GM21360 (cell line): ENCODE measurements at regions not wholly inside any gene's neighbourhood (a gene's known extent, or its start where the extent isn't known, plus 50 kb on each side); places are given as distances from the start of the nearest gene placed in this dataset.

Experiments used
- ATAC-seq: cut with Tn5 transposase; IDR thresholded peaks from one replicate; pipeline ENCODE4 v1.9.1; 2021; ENCODE audit warnings: mild to moderate bottlenecking, moderate library complexity; ENCODE audit not compliant: unreplicated experiment

DNA sequence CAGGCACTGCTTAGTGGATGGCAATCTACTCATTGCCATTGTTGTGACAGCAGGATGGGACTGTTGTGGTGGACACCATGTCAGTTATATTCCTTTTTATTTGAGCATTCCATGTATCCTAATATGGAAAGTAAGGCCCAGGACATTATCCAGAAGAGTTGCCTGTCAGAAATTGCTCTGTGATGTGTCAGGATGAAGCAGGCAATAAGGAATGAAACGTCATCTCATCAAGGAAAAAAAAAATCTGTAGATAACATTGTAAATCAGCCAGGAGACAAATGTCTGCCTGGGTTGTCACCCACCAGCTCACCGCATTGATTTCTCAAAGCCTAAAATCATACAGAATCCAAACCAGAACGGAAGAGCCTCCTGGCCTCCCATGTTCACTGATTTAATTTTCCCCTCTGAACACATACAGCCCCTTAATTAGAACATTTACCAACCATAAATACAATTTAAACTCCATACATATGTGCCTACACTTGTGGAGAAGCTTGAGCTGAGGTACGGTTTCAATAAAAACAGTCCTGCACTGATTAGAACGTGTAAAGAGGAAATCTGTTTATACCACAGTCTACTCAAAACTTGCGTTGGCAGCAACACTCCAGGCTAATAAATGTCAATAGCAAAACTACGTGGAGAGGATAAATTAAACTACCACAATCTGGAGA lies 73.9 kb downstream of the FOXD1 start:
- no peak for ATAC-seq

DNA sequence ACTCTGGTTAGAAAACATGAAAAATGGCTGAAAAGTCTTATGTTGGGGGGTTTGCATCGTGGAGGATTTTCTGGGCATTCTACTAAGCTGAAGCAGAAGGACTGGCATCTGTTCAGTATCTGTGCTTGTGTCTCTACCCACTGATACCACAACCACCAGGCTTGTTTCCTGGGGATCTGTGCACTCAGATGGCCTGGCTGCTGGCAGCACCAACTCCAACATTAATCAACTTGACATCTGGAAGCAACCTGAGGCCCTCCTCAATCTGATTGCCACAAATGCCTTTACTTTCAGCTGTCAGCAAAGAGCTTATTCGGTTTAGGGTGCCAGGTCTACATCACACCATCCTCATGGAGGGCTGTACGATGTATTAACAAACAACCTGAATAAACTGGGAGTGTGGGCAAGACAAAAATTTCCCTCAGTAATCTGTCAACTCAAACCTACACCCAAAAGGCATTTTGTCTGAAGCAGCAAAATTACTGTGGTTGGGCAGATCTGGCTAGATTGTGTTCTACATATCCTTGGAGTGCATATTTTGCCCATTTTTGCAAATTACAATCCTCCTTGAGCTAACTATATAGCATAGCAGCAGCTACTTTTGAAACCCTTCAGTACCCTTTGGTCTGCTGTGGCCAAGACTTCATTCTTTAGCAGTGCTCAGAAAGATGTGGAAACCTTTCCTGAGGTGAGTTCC lies 74.6 kb downstream of the FOXD1 start:
- no peak for ATAC-seq

DNA sequence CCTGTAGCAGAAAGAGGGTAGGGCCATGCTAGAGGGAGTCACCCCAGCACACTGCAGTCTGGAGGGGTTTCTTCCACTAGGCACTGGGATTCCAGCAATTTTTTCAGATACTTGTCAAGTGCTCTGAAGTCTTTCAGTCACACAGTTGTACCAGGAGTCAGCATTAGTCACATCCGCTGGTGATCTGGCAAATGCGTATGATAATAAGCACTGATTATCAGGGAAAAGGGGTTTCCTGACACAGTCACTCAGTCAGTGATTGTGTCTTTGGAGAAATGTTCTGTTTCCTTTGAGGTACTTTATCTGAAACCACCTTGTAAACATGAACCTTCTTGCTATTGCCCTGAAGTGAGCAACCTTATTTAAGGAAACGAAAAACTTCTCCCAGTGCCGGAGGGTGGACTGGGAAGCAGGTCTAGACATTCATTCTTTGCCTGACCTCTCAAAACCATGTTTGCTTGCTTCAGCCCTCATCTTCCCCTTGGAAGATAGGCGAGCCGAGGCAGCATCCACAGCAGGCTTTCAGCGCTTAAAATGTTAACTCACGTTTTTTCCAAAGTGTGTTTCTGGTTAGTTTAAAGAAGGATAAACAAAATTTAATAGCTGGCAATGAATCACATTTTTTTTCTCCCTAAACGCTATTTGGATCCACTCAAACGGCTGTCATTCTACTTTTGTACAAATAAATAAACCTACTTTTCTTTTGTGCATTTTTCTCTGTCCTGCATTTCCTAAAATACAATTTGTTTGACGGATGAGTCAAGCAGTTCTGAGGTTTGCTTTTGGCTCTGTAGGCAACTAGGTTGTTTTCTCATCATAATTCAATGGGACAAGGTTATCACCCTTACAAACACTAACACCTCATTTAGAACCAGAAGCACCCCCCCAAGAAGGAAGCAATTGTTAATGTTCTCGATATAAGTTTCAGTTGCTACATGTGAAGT lies 77.7 kb downstream of the FOXD1 start:
- ATAC-seq: no peak

DNA sequence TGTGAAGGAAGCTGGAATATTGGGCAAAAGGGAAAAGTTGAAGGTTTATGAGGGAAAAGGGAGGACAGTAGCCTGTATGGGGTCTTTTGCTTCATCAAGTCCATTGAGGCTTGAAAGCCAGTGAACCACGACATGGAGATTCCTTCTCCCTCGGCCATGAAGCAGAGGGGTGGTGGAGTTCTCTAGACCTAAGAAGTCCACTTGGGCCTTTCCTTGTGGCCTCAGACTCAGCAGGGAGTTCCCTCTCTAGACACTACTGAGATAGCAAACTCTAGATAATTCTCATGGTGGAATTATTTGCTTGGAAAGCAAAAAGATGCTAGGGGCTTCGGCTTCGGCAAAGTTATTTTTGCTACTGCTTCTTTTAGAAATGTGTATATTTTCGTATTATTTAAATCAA lies 78.5 kb downstream of the FOXD1 start:
- ATAC-seq: no peak

DNA sequence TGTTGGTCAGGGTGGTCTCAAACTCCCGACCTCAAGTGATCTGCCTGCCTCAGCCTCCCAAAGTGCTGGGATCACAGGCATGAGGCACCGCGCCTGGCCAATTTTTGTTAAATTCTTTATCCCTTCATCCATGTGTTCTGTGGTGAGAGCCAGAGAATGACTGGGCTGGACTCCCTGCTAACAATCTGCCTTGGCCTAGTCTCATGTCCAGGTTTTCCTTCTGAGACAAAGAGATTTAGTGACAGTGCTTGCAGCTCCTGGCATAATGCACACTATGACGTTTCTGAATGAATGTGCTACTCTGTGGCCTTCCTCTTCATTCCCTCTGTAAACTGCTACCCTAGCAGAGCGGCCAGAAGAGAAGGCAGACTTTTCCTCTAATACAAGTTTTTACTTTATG lies 79.3 kb downstream of the FOXD1 start:
- no peak for ATAC-seq

DNA sequence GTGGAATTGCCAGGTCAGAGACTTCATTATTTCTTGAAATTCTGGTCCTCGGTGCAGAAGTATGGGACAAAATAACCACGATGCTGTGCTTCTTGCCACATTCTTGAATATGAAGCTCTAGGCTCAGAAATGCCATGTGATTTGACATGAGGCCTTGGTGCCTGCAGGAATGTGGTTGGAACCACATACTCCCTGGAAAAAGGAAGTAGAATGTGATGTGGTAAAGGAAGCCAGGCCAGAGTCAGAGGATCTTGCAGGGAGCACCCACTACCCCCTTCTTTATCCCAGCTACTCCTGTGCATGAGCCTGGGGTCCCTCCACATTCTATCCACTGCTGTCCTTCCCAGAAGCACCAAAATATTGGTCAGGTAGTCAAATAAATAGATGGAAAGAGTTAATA lies 80.9 kb downstream of the FOXD1 start:
- ATAC-seq: no peak

DNA sequence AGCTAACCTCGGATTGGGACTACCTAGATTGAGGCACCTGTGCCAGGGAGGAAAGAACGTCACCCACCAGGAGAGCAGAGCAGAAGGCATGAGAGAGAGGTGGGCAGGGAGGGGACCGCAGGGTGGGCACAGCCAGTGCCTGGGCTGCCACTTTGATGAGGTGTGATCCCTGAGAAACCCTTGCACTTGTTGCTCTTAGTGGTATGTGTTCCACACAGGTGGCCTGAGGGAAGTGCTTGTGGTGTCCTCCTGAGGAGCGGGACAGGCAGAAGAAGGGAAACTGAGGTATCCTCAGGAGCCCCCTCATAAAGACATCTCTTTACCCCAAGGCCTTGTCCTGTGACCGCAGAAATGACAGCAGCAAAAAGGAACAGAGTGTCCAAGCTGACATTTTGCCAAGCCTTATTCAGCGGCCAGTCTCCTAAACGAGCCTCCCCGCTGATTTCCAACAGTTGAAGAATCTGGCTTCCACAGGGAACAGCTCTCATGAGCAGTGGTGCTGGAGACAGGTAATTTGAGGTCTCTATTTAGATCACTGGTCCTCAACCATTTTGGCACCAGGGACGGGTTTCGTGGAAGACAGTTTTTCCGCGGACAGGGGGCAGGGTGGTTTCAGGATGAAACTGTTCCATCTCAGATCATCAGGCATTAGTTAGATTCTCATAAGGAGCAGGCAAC lies 82.4 kb downstream of the FOXD1 start:
- ATAC-seq: no peak

DNA sequence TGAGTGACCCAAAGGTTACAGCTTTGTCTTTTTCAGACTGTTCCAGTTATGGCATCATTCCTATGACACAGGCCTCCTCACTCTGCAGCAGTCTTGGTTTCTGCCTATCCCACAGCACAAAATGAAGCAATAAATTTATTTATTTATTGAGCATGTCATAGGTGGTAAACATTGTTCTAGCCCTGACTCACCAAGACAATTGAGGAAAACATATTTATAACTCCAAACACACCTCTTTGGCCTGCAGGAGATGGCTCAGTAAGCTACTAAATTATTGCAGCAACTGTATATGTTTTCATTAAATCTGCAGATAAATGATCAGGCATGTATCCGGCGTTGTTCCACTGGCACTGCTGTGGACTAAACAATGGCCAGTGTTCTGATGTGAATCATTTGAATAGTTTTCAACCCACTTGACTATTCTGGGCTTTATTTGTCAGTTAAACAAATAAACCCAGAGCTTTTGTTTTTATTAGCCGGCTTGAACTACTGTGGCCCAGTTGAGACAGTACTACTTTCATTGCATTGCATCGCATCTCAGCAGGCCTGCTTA lies 83.2 kb downstream of the FOXD1 start:
- no peak for ATAC-seq

DNA sequence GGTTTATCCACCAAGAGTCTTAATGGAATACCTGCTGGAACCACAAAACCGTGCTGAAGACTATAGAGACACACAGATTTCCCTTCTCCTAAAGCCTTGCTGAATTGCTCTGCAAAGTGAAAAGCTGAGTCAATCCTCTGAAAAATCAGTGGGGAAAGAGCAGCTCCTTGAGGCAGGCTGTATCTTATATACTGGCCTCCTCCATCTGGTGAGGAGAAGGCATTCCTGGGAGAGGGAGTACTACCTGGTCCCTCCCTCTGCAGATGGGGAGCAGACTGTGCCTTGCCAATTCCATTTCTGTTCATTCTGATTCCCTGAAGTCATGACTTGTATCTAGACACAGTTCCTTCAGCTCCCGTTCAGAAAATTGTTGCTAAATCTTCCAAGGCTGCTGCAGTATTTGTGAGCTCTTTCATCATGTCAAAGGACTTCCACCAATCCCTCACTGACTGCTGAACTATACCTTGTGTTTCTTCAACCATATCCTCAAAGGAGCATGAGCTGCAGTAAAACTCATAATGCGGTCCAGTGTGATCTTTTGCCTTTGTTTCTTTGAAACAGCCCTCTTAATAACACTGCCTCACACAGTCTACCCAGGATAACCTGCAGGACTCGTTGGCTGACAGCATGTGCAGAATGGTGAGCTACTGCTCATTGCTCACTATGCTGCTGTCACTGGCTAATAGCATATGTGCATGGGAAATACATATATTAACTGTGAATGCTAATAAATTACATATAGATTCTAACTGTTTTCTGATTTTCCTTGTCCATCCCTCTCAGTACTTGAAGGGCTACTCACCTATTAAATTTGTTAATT lies 84.5 kb downstream of the FOXD1 start:
- no peak for ATAC-seq

DNA sequence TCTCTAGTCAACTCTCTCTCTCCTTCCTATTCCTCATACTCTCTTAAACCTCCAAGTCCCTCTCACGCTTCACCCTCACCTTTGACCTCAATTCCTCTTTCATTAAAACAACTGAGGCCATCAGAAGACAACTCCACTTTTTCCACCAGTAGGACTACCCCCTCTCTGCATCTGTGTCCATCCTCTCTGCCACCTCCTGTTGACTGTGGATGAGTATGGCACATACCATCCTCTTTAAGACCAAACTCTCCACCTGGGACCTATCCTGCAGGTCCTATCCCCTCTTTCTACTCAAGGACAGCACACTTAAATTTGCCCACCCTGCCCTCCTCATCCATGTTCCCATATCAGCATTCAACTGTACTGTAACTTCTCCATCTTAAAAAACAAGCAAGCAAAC lies 89.2 kb downstream of the FOXD1 start:
- ATAC-seq: no peak

DNA sequence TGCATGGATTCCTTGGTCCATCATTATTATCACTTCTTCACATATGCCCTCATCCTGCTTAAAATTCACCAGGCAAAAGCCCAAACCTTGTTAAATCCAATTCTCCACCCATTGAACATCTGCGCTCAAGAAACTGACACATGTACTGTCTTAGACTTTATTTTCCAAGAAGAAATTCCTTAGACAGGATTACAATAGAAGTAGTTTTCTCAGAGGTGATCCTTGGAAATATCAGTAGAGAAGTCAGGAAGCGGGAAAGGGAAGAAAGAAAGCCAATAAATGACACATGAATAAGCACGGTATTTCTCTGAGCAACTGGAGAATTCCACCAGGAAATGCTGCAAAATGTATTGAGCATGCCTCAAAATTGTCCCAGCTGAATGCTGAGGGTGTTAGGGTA lies 90.2 kb downstream of the FOXD1 start:
- ATAC-seq: no peak

DNA sequence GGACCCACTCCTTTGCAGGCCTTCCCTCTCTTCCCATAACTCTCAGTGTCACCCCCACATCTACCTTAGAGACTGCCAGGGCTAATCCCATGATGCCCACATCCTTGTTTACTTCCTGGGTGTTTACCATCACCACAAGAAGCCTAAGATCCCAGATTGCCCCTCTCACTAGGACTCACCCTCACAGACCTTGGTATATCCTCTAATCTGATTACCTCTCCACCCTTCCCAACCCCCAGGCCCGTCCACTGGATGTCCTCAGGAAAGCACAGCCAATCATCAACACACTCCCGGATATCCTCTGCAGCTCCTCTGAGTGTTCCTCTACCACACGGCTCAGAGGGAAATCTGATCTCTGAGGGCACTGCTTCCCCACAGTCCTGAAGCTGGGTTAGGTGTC lies 91.0 kb downstream of the FOXD1 start:
- ATAC-seq: no peak

DNA sequence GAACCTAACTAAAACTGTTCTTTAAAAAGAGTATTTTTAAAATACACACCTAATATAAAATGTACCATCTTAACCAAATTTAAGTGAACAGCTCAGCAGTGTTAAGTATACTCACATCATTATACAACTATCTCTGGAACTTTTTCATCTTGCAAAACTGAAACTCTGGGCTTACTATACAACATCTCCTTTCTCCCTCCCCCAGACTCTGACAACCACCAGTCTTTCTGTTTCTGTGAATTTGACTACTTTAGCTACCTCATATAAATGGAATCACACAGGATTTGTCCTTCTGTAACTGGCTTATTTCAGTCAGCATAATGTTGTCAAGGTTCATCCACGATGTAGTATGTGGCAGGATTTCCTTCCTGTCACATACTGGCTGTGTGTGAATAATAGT lies 93.5 kb downstream of the FOXD1 start:
- ATAC-seq: no peak

DNA sequence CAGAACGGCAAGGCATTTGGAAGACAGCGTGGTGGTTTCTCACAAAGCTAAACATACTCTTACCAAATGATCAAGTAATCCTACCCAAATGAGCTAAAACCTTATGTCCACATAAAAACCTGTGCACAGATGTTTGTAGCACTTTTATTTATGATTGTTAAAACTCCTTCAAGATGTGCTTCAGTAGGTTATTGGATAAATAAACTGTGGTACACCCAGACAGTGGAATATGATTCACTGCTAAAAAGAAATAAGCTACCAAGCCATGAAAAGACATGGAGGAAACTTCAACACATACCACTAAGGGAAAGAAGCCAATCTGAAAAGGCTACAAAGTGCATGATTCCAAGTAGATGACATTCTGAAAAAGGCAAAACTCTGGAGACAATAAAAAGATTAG lies 94.2 kb downstream of the FOXD1 start:
- no peak for ATAC-seq

DNA sequence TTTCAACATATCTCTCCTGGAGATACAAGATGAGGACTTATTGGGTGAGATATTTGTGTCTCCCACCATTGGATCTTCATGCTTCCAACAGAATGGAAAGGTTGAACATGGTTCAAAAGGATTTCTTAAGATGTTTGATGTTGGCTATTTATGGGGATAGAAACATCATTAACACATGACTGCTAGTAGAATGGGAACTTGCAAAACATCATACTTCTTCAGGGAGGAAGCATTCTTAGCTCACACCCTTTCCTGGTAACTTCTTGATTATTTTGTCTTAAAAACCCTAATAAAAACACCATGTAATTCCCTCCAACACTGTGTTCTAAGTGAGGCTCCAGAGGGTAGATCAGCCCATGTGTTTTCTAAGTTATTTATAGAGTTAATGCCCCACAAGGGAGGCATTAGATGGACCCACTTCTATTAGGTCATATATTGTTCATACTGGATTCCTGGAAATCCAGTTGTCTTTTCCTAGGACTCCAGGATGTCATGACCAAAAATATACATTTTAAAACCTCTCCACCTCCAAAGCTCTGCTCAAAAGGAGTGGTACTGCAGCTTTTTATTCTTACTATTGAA lies 95.8 kb downstream of the FOXD1 start:
- no peak for ATAC-seq

DNA sequence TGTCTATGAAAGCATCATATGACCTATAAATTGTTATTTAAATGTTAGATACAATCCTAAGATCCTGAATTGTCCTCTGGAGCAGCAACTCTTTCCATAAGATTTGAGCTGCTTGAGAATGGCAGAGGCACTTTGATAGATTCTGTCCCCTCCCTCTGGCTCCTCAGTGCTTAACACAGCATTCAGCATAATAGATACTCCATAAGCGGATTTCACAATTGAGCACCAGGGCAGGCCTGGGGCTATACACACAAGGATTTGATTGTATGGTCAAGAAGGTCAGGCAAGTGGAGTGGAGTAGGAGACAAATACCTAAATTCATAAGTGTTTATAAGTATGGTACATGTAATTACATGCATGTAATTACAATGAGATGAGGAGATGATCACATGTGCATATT lies 96.3 kb downstream of the FOXD1 start:
- no peak for ATAC-seq

DNA sequence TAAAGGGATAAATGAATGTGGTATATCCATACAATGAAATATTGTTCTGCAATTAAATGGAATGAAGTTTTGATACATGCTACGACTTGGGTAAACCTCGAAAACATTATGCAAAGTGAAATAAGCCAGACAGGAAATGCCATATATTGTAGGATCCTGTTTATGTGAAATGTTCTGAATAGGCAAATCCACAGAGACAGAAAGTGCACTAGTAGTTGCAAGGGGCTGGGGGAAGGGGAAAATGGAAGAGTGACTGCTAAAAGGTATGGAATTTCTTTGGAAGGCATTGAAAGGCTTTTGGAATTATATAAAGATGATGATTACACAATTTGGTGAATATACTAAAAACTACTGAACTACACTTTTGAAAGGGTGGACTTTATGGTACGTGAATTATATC lies 97.0 kb downstream of the FOXD1 start:
- no peak for ATAC-seq

DNA sequence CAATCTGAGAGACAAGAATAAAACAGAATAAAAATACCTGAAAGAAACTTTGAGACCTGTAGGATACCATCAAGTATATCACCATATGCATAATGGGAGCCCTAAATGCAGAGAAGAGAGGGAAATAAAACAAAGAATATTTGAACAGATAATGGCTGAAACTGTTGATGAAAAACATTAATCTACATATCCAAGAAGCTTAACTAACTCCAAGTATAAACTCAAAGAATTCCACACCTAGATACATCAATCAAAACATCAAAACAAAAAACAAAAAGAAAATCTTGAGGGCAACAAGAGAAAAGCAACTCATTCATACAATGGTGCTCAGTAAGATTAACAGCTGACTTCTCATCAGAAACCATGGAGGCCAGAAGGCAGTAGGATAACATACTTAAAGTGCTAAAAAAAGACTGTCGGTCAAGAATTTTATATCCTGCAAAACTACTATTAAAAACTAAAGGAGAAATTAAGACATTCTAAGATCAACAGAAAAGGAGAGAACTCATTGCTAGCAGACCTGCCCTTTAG lies 101.6 kb downstream of the FOXD1 start:
- ATAC-seq: no peak

DNA sequence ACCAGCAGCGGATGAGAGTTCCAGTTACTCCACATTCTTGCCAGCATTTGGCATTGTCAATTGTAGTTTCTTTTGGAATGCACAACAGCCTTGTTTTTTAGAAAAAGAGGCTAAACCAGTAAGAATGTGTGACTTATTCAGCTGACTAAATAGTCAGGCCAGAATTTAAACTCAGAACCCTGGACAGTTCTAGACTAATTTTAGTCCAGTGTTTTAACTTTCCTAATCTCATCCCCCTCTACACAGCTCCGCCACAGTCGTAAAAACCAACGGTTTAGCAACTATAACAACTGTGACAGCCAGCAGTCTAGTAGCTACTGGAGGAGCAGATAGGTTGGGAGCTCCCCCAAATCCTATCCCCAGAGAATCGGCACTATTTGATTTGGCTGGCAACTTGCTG lies 103.7 kb downstream of the FOXD1 start:
- ATAC-seq: no peak
